ENCODE measurements at regions not wholly inside any gene's neighbourhood (a gene's known extent, or its start where the extent isn't known, plus 50 kb on each side); places are given as distances from the start of the nearest gene placed in this dataset.
"Not testable (repeated sequence)": the region's sequence is repeated elsewhere in the genome, so short reads cannot be mapped to it uniquely, and the experiment has no call there.

GRCh38 chr4:137405833-137406232 lies 126.5 kb downstream of the PCDH18 start:
- not testable (repeated sequence) for TF ChIP-seq ZNF621 (tag by site-specific recombination; IDR thresholded peaks at IDR 0.05); ZNF585B (tag by site-specific recombination; IDR thresholded peaks at IDR 0.05); PBX3 (CRISPR knock-in tag; IDR thresholded peaks at IDR 0.05); CTCF (tag by site-specific recombination; IDR thresholded peaks at IDR 0.05); MZF1 (tag by site-specific recombination; IDR thresholded peaks at IDR 0.05; ENCODE audit: borderline replicate concordance); ZNF558 (tag by site-specific recombination; IDR thresholded peaks at IDR 0.05); ZNF280D (tag by site-specific recombination; IDR thresholded peaks at IDR 0.05); MEIS1 (CRISPR knock-in tag; IDR thresholded peaks at IDR 0.05; ENCODE audit: borderline replicate concordance)
- peak; percentile 46; the same call in 1 of the 2 replicates for TF ChIP-seq ZBTB8A (tag by site-specific recombination; IDR thresholded peaks at IDR 0.05)
